Lower leg skin (tissue), 4 donors: ENCODE measurements at regions not wholly inside any gene's neighbourhood (a gene's known extent, or its start where the extent isn't known, plus 50 kb on each side); places are given as distances from the start of the nearest gene placed in this dataset.

Experiments used
- DNase-seq, 2 donors: peaks; one replicate each; pipeline ENCODE4 v3.0.0-alpha.2; 2019; ENCODE audit warnings: low spot score in 2 of 2
- H3K4me3 ChIP-seq: fragments of 200-600 bp; sonication (generic); 2 replicates; pipeline ENCODE4 v1.5.1; 2017; ENCODE audit warnings: mild to moderate bottlenecking, low read depth; ENCODE audit not compliant: poor library complexity, severe bottlenecking
- CTCF ChIP-seq, 3 donors: fragments of 450-650 bp; IDR thresholded peaks; one replicate each; pipeline ENCODE4 v1.5.1; 2016; ENCODE audit warnings: antibody characterized with exemption in 3 of 3, mild to moderate bottlenecking in 3 of 3, moderate library complexity in 2 of 3
- POLR2A ChIP-seq, 2 donors: fragments of 450-650 bp; IDR thresholded peaks; one replicate each; pipeline ENCODE4 v1.6.1; 2016 to 2017; ENCODE audit warnings: antibody characterized with exemption in 2 of 2, mild to moderate bottlenecking in 1 of 2, moderate library complexity in 1 of 2
- WGBS, 2 donors: methylation state at CpG; one replicate each; pipeline ENCODE4 v1.1.5; 2018; 5-methylcytosine and 5-hydroxymethylcytosine counted together
- intact Hi-C: fragments of 100-400 bp; cut with DNase I; formaldehyde crosslinking; loops from one replicate; pipeline ENCODE4 v1.15.0; 2023; ENCODE audit warnings: low total_unique reads

DNA sequence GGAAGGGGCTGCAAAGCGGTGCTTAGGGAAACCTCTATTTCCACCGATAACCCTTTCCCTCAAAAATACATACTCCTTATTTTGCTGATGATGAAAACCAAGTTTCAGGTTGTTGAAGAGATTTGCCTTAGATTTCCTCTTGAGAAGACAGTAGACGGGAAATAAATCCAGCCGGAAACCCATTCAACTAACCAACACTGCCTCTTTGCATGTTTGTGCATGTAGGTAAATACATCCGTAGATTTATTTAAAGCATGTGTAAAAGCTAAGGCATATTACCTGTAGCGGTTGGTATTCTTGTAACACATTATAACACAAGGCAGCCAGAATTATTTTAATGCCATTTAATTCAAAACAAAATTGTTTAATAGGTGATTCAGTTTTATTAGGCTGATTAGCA lies 136.3 kb upstream of the SLC22A23 start:
- intact Hi-C loops, result no loop called here
- no peak overlapping the region for H3K4me3 ChIP-seq
- WGBS, 2 donors, result 75 to 77% methylated on average over 6 of the region's 6 CpGs

GRCh38 chr6:3592371-3592941 lies 135.6 kb upstream of the SLC22A23 start:
- no peak for TF ChIP-seq POLR2A (IDR thresholded peaks at IDR 0.05)
- TF ChIP-seq CTCF (IDR thresholded peaks at IDR 0.05), result no peak
- no peak overlapping the region for H3K4me3 ChIP-seq
- WGBS, 2 donors, result 45 to 47% methylated on average over 7 of the region's 7 CpGs
- intact Hi-C loops, result no loop called here
- peak in 1 of 2 donors; percentile 75 for DNase-seq

More for the DNA sequence above, 136.3 kb upstream of the SLC22A23 start:
- DNase-seq, result no peak
- TF ChIP-seq CTCF (IDR thresholded peaks at IDR 0.05), result no peak
- no peak for TF ChIP-seq POLR2A (IDR thresholded peaks at IDR 0.05)

DNA sequence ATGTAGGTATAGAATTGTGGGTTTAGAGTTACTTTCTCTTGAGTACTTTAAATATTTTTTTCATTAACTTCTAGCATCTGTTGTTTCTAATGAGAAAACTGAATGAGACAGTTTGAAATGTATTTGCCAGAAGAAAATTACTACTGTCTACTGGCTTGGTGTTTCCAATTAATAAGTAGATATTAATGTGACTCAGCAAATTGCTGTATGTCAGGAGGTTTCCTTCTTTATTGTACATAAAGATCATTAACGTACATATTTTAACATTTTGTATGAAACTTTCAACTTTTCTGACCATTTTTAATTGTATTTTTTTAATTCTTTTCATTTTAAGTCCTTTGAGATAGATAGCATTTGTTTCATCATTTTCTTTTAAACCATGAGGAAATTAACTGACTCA lies 135.1 kb upstream of the SLC22A23 start:
- intact Hi-C loops, result no loop called here
- WGBS, 2 donors, result 45 to 56% methylated on average over 1 of the region's 1 CpG
- no peak for DNase-seq
- no peak overlapping the region for H3K4me3 ChIP-seq
- TF ChIP-seq CTCF (IDR thresholded peaks at IDR 0.05) (no peak), POLR2A (IDR thresholded peaks at IDR 0.05) (no peak)

DNA sequence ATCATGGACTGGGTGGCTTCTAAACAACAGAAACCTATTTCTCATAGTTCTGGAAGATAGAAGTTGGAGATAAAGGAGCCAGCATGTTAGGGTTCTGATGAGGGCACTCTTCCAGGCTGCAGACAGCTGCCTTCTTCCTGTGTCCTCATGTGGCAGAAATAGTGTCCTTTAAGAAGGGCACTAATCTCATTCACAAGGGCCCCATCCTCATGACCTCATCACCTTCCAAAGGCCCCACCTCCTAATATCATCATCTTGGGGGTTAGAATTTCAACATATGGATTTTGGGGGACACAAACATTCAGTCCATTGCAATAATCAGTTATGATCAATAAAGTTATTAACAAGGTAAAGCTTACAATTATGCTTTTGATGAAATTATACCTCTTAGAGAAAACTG lies 130.8 kb upstream of the SLC22A23 start:
- H3K4me3 ChIP-seq, result no peak overlapping the region
- intact Hi-C loops, result no loop called here
- TF ChIP-seq CTCF (IDR thresholded peaks at IDR 0.05) (no peak), POLR2A (IDR thresholded peaks at IDR 0.05) (no peak)
- DNase-seq, result no peak

- TF ChIP-seq CTCF (IDR thresholded peaks at IDR 0.05) (no peak), POLR2A (IDR thresholded peaks at IDR 0.05) (no peak)
- intact Hi-C loops, result no loop called here
These were observed 128.6 kb upstream of the SLC22A23 start for GRCh38 chr6:3585320-3585935.

DNA sequence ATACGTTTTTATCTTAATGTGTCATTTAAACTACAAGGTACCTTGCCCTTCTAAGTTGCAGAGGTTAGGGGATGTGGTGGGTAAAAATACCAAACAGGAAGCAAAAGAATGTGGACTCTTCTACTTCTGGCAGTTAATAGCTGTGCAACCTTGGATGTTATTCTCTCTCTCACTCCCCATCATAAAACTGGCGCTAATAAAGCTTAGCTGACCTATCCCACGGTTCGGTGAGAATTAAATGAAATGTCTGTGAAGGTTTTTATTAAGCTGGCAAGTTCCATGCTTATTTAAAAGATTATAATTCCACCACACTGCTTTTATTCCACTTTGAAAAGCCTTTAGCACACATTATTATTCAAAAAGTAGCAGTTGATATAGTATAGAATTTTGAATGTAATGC lies 127.8 kb upstream of the SLC22A23 start:
- WGBS, 2 donors, result 59 to 64% methylated on average over 4 of the region's 4 CpGs
- TF ChIP-seq POLR2A (IDR thresholded peaks at IDR 0.05) (no peak), CTCF (IDR thresholded peaks at IDR 0.05) (no peak)
- DNase-seq, result no peak
- intact Hi-C loops, result no loop called here
- H3K4me3 ChIP-seq, result no peak overlapping the region

More at GRCh38 chr6:3585320-3585935, 128.6 kb upstream of the SLC22A23 start:
- DNase-seq, result no peak
- WGBS, 2 donors, result 67 to 72% methylated on average over 5 of the region's 5 CpGs
- no peak overlapping the region for H3K4me3 ChIP-seq
